IMR-90 (cell line): ENCODE measurements at regions not wholly inside any gene's neighbourhood (a gene's known extent, or its start where the extent isn't known, plus 50 kb on each side); places are given as distances from the start of the nearest gene placed in this dataset.

Experiments
- ATAC-seq: fragments of 200-7000 bp; cut with Tn5 transposase; 2 replicates; pipeline ENCODE4 v1.9.1; 2020; ENCODE audit warnings: low read depth, mild to moderate bottlenecking, moderate library complexity
- BruUV-seq: library from RNA; stranded (reverse); fragments of 400-500 nt; replicated peaks from 2 replicates; lab custom pipeline; 2021; lab: Mats Ljungman, UMichigan
- CTCF ChIA-PET: fragments of 300-600 bp; formaldehyde crosslinking; extraction: SDS; loops from one replicate; lab custom pipeline; 2021; ENCODE audit warnings: antibody characterized with exemption; lab: Yijun Ruan, JAX
- POLR2A ChIA-PET: fragments of 300-600 bp; sonication (Branson Sonifier 250); formaldehyde crosslinking; loops from one replicate; lab custom pipeline; 2022; ENCODE audit warnings: antibody characterized with exemption; ENCODE audit not compliant: unreplicated experiment; lab: Charles Lee
- DNase-seq: peaks from one replicate; pipeline ENCODE4 v3.0.0; 2013
- H2AFZ ChIP-seq: replicated peaks from 2 replicates; pipeline ENCODE3; 2013; ENCODE audit warnings: low read length, mild to moderate bottlenecking; ENCODE audit not compliant: poor library complexity
- H2AK5ac ChIP-seq: 2 replicates; pipeline ENCODE4 v1.6.1; 2013; ENCODE audit warnings: low read depth, low read length, inconsistent platforms
- H2AK9ac ChIP-seq: replicated peaks from 2 replicates; pipeline ENCODE3; 2013; ENCODE audit warnings: mild to moderate bottlenecking, low read depth, low read length, moderate library complexity; ENCODE audit not compliant: poor library complexity
- H2BK120ac ChIP-seq: 2 replicates; pipeline ENCODE4 v1.6.1; 2013; ENCODE audit warnings: low read depth, low read length, inconsistent platforms
- H2BK15ac ChIP-seq: 3 replicates; pipeline ENCODE4 v1.6.1; 2013; ENCODE audit warnings: low read depth, low read length, inconsistent platforms
- H2BK20ac ChIP-seq: 2 replicates; pipeline ENCODE4 v1.6.1; 2013; ENCODE audit warnings: low read depth, mild to moderate bottlenecking, inconsistent platforms, low read length, moderate library complexity
- H2BK5ac ChIP-seq: 2 replicates; pipeline ENCODE4 v1.6.1; 2013; ENCODE audit warnings: mild to moderate bottlenecking, low read depth, low read length, inconsistent platforms; ENCODE audit not compliant: poor library complexity, severe bottlenecking
- H3K14ac ChIP-seq: replicated peaks from 2 replicates; pipeline ENCODE4 v1.6.1; 2013; ENCODE audit warnings: low read depth, low read length, inconsistent platforms
- H3K18ac ChIP-seq: 2 replicates; pipeline ENCODE4 v1.6.1; 2013; ENCODE audit warnings: low read depth, low read length, control low read depth
- H3K23ac ChIP-seq: 2 replicates; pipeline ENCODE4 v1.6.1; 2013; ENCODE audit warnings: low read depth, low read length, inconsistent platforms
- H3K27ac ChIP-seq: 2 replicates; pipeline ENCODE4 v1.5.1; 2013; ENCODE audit warnings: mild to moderate bottlenecking, control low read depth, low read length; ENCODE audit not compliant: insufficient read depth
- H3K27me3 ChIP-seq: 2 replicates; pipeline ENCODE4 v1.6.1; 2013; ENCODE audit warnings: low read length; ENCODE audit not compliant: control insufficient read depth, insufficient read depth
- H3K36me3 ChIP-seq: 2 replicates; pipeline ENCODE4 v1.6.1; 2013; ENCODE audit warnings: low read length, mixed read lengths; ENCODE audit not compliant: control insufficient read depth, insufficient read depth
- H3K4ac ChIP-seq: 2 replicates; pipeline ENCODE4 v1.6.1; 2013; ENCODE audit warnings: low read depth, low read length, inconsistent platforms
- H3K4me1 ChIP-seq: 2 replicates; pipeline ENCODE4 v1.6.1; 2013; ENCODE audit warnings: low read length, mixed read lengths; ENCODE audit not compliant: control insufficient read depth, insufficient read depth
- H3K4me2 ChIP-seq: 2 replicates; pipeline ENCODE4 v1.6.1; 2013; ENCODE audit warnings: low read depth, mild to moderate bottlenecking, control low read depth, low read length, moderate library complexity
- H3K4me3 ChIP-seq: 2 replicates; pipeline ENCODE4 v1.5.1; 2013; ENCODE audit warnings: low read depth, mild to moderate bottlenecking, control low read depth, low read length, moderate library complexity; ENCODE audit not compliant: insufficient read depth
- H3K56ac ChIP-seq: 2 replicates; pipeline ENCODE4 v1.6.1; 2013; ENCODE audit warnings: low read length, inconsistent platforms; ENCODE audit not compliant: insufficient read depth; ENCODE audit errors: extremely low read depth
- H3K79me1 ChIP-seq, 2 experiments: 2 replicates each; pipeline ENCODE4 v1.6.1; 2013; ENCODE audit warnings: low read length in 2 of 2, inconsistent platforms in 1 of 2, low read depth in 1 of 2
- H3K9ac ChIP-seq: 2 replicates; pipeline ENCODE4 v1.6.1; 2013; ENCODE audit warnings: low read depth, low read length, control low read depth
- H3K9me1 ChIP-seq: 2 replicates; pipeline ENCODE4 v1.6.1; 2013; ENCODE audit warnings: low read length, inconsistent platforms; ENCODE audit not compliant: insufficient read depth
- H3K9me3 ChIP-seq: 2 replicates; pipeline ENCODE4 v1.6.1; 2013; ENCODE audit warnings: low read length; ENCODE audit not compliant: control insufficient read depth, insufficient read depth
- H4K20me1 ChIP-seq: 2 replicates; pipeline ENCODE4 v1.6.1; 2013; ENCODE audit warnings: low read length, inconsistent platforms; ENCODE audit not compliant: insufficient read depth
- H4K5ac ChIP-seq: 2 replicates; pipeline ENCODE4 v1.6.1; 2013; ENCODE audit warnings: mild to moderate bottlenecking, low read depth, low read length, control low read depth
- H4K8ac ChIP-seq, 2 experiments: 2 replicates each; pipeline ENCODE4 v1.6.1; 2013; ENCODE audit warnings: low read depth in 2 of 2, low read length in 2 of 2, control low read depth in 1 of 2, inconsistent platforms in 1 of 2
- H4K91ac ChIP-seq: 2 replicates; pipeline ENCODE4 v1.6.1; 2013; ENCODE audit warnings: low read depth, low read length, inconsistent platforms; ENCODE audit not compliant: insufficient read depth
- WGBS, 2 experiments: methylation state at CpG; one replicate each; pipeline versions ENCODE4 v1.1.5 to v1.1.7; 2013; ENCODE audit warnings: missing lambda C conversion rate in 2 of 2; ENCODE audit not compliant: insufficient read length in 1 of 2; ENCODE audit errors: extremely low coverage in 2 of 2; 5-methylcytosine and 5-hydroxymethylcytosine counted together
- dilution Hi-C: fragments of 300-500 bp; cut with HindIII; formaldehyde crosslinking; loops from one replicate; pipeline ENCODE4 v1.14.3; 2018; ENCODE audit warnings: low sequenced_read_pairs; ENCODE audit not compliant: unreplicated experiment
- in situ Hi-C: fragments of 300-500 bp; cut with MboI; formaldehyde crosslinking; loops from 3 replicates; pipeline ENCODE4 v1.14.3; 2019; ENCODE audit warnings: low sequenced_read_pairs, inconsistent platforms, mixed read lengths
- intact Hi-C: fragments of 100-400 bp; cut with micrococcal nuclease; formaldehyde crosslinking; loops from 2 replicates; pipeline ENCODE4 v1.10.0; 2022
- TF ChIP-seq, protein P1 (sequence below): conservative IDR thresholded peaks from 2 replicates; pipeline ENCODE4 v1.5.1; 2012; ENCODE audit warnings: mild to moderate bottlenecking, low read depth, low read length, improper control_type of control experiment

DNA sequence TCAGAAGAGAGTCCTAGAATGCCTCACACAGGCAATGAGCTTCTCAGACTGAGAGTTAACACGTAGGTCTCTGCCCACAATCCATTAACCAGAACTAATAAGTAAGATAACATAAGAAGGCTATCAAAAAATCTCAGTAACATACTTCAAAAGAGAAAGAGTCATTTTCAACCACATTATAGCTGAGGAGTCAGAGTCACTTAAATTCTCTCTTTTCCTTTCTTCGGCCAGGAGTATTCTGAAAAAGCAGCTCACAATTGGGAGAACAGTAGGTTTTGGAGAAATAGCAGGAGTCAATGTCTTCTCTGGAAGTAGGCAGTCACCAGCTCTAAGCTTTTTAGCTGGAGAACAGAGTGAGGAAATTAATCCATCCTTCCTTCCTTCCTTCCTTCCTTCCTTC lies 1364.4 kb upstream of the NXPH2 start:
- H3K4ac ChIP-seq = no peak overlapping the region
- no peak for ATAC-seq
- CTCF ChIA-PET = no interaction called here
- no peak overlapping the region for H2BK120ac ChIP-seq
- TF ChIP-seq, protein P1, sequence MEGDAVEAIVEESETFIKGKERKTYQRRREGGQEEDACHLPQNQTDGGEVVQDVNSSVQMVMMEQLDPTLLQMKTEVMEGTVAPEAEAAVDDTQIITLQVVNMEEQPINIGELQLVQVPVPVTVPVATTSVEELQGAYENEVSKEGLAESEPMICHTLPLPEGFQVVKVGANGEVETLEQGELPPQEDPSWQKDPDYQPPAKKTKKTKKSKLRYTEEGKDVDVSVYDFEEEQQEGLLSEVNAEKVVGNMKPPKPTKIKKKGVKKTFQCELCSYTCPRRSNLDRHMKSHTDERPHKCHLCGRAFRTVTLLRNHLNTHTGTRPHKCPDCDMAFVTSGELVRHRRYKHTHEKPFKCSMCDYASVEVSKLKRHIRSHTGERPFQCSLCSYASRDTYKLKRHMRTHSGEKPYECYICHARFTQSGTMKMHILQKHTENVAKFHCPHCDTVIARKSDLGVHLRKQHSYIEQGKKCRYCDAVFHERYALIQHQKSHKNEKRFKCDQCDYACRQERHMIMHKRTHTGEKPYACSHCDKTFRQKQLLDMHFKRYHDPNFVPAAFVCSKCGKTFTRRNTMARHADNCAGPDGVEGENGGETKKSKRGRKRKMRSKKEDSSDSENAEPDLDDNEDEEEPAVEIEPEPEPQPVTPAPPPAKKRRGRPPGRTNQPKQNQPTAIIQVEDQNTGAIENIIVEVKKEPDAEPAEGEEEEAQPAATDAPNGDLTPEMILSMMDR = no peak
- H3K27ac ChIP-seq = no peak overlapping the region
- H3K9ac ChIP-seq = no peak overlapping the region
- H3K27me3 ChIP-seq = no peaks in the 10 kb centered on the region
- H2AFZ ChIP-seq = no peak overlapping the region
- H4K91ac ChIP-seq = no peak overlapping the region
- peaks cover 2% of the 10 kb centered on the region for H3K9me3 ChIP-seq
- H3K79me1 ChIP-seq = no peaks in the 10 kb centered on the region
- no peak overlapping the region for H2BK20ac ChIP-seq
- no peak overlapping the region for H2BK15ac ChIP-seq
- H3K36me3 ChIP-seq = no peaks in the 10 kb centered on the region
- H3K4me2 ChIP-seq = no peak overlapping the region
- no peak overlapping the region for H3K4me3 ChIP-seq
- H2BK5ac ChIP-seq = no peak overlapping the region
- no peak overlapping the region for H3K23ac ChIP-seq
- in situ Hi-C loops (no loop called here), dilution Hi-C loops (no loop called here), intact Hi-C loops (no loop called here)
- no peak overlapping the region for H2AK5ac ChIP-seq
- POLR2A ChIA-PET = no interaction called here
- H3K4me1 ChIP-seq = no peaks in the 10 kb centered on the region
- no peaks in the 10 kb centered on the region for H3K9me1 ChIP-seq
- H2AK9ac ChIP-seq = no peak overlapping the region
- no peak overlapping the region for H4K5ac ChIP-seq
- DNase-seq = no peak
- H4K8ac ChIP-seq = no peak overlapping the region
- H4K20me1 ChIP-seq = no peaks in the 10 kb centered on the region
- no TSS peak for BruUV-seq
- no peak overlapping the region for H3K18ac ChIP-seq
- no peak overlapping the region for H3K14ac ChIP-seq
- WGBS, 2 experiments = no CpG with 5 or more reads among the region's 2 CpGs
- H3K56ac ChIP-seq = no peak overlapping the region
